AG20443 (cell line): ENCODE measurements at regions not wholly inside any gene's neighbourhood (a gene's known extent, or its start where the extent isn't known, plus 50 kb on each side); places are given as distances from the start of the nearest gene placed in this dataset.
"Not testable (repeated sequence)": the region's sequence is repeated elsewhere in the genome, so short reads cannot be mapped to it uniquely, and the experiment has no call there.

Experiments
- DNase-seq: peaks from one replicate; pipeline ENCODE4 v3.0.0; 2012; ENCODE audit warnings: low spot score, mixed read lengths

DNA sequence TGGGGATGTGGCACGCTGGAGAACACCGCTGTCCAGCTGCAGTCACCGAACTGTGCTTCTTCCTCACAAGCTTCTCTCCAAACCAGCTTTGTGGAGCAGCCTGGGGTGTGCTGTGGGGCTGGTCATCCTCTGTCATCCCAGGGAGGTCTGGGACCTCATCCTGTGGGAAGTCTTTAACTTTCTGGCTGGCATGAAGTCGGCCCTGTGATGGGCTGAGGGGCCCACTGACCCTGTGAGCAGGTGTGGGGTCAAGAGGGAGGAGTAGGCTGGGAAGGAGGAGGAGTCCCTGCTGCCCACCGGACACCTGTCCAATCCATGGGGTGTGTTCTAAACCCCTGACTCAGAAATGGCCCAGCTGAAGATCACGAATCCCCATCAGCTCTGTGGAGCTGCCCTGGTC, 136.2 kb upstream of the SHH start:
- no peak for DNase-seq

DNA sequence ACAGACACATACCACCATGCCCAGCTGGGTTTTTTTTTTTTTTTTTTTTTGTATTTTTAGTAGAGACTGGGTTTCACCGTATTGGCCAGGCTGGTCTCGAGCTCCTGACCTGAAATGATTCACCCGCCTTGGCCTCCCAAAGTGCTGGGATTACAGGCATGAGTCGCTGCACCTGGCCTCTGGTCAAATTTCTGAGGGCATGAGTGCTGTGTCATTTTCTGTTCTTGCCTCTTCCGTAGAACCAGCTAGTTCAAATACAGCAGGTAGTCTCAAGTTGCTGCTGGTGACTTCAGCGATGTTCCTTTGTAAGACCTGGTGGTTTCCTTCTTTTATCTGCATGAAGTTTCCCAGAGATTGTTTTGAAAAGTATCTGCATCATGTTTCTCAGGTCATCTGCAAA, 134.8 kb upstream of the SHH start:
- no peak for DNase-seq

DNA sequence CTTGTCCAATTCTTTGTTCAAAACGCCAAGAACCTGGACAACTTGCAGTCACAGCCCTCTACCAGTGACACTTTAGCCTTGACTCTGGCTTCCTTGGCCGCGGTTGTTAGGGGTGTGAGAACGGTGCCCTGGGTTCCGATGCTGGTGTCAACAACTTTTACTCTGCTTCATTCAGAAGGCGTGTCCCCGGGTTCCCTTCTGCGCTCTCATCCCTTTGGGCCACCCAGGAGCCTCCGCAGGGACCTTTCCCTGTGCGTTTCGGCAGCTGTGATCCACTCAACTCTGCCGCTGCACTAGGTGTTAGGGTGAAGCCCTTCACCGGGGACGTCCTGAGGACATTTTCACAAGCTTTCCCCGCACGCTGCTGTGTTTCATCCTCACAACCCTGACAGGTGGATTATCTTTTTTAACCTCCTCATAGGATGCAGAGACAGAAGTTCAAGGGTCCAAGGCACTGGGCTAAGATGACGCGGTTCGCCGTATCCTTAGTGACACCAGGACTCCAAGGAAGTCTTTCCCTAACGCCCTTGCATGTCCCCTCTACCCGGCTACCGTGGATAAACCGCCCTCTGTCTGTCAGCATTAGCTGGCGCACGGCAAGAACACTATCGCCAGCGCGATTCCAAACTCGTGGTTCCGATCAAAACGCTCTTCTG, 133.5 kb upstream of the SHH start:
- no peak for DNase-seq

DNA sequence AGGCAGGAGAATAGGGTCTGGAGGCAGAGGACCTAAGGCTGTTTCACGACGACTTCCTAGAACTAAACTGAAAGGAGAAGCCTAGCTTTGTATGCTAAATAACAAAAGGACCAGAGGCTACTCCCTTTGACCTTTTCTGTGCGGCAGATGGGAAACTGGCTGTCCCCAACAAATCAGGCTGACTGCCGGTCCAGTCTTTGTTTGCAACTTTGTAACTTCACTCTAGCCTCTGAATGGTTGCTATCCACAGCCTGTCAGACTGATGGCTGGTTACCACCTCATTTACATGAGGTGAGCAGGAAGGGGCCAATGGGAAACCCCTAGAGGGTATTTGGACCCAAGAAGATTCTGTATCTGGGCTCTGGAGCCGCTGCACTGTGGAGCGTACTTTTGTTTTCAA, 132.6 kb upstream of the SHH start:
- DNase-seq = no peak

DNA sequence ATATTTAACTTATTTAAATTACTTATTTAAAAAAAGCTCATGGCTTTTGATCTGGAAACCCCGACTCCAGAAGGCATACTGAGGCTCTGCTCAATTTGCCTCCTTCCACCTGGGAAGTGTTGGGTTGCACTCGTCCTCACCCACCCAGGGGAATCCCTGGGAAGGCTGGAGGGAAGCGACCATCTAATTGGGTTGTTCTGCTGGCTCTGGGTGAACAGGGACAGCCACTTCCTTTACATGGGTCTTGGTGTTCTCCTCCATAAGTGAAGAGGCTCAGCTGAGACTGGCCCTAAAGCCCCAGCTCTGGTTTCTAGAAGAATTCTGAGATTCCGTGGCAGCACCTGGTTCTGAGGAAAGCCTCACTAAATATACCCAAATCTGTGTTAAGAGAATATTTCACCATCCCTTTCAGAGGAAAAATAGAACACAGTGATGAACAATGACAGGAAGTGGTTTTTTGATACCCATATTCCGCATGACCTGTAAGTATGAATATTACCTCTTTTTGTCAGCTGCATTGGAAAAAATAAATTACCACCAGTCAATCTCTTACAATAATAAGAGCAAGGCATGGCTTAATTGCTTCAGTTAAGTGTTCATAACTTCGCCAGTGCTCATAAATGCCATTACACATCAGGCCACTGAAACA, 131.1 kb upstream of the SHH start:
- no peak for DNase-seq

DNA sequence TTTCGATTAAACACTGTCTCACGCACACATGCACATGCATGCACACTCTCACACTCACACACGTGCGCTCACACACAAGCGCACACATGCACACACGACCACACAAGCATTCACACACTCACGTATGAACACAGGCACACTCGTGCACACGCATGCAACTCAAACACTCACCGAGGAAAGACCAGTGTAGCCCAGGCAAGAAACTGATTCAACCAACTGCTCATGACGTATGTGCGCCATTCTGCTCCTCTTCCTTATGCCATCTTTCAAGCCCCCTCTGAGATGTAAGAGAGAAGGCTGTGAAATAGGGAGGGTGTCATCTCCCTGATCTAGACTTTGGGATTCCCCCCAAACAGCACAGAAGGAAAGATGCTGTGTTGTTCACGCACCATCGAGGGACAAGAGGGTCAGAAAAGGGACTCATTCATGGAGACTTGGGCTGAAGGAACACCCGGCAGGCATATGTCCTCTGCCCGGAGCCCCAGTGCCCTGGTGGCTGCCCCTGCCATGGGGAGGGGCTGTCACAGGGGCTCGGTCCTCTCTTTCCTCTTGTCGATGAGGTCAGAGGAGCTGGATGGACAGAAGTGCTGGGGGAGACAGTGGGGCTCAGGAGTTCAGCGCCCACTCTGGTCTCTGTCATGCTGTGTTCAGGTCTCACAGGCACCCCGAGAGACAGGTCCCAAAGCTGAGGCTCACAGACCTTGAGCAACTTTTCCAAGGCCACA, 130.1 kb upstream of the SHH start:
- DNase-seq = no peak

DNA sequence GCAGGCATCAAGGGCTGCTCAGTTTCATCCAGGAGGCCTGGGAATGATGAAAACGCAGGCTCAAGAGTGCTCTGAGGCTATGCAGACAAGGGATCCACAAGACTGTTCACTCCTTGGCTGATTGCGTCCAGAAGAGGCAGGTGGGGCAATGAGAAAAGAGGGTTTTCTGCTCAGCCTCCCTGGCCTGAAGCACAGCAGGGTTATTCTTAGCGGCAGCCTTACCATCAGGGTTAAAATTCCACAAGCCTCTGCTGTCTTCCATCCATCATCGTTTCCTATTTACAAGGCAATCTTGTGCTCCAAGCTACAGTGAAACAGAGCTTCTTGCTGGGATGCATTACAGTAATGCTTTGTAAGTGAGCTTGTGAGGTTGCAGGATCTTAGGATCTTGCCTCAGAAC, 129.4 kb upstream of the SHH start:
- DNase-seq = no peak

DNA sequence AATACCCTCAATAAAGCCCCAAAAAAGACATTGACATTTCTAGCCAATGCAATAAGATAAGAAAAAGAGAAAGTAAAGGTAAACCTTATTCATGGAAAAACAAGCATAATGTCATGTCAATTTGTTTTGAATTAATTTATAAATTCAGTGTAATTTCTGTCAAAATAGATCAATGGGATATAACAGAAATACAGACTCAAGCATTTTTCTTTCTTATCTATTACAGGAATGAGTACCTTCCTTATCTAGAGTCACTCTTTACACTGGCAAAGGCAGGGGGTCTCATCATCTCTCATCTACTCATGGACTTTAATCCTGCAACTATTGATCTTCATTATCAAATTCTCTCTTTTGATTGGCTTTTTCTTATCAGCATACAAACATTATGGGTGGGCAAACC, 127.1 kb upstream of the SHH start:
- no peak for DNase-seq

DNA sequence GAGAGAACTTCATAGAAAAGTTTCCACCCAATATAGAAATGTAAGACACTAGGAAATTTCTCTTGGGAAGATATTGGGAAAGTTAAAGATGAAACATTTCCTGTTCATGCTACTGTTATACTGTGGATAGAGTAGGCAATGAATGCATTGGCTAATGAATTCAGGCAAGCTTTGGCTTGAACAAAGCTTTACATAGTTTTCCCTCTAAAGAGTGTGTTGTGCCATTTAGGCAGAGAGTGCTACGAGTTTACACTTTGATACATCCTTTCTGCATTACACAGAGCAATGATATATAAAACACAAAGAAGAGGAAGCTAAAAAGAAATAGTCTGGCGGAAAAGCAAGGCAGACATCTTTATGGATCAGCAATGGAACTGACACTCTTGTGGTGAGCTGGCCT, 125.9 kb upstream of the SHH start:
- DNase-seq = no peak

DNA sequence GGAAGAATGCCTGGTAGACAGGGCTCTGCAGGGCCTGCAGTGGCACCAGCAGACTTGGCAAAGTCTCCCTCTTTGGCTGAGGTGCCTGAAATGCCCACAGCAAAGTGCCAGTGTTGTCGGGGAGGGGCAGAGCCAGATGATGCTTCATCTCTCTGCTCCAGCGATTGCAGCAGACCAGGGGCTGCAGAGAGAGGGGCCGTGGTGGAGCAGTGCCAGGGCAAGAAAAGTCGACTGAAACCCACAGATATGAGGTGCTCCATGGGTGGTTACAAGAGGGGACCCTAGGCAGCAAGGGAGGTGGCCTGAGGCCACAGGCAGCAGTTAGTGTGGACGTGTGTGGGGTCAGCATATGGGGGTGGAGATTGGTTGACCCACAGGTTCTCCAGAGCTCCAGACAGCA, 123.5 kb upstream of the SHH start:
- DNase-seq = no peak

DNA sequence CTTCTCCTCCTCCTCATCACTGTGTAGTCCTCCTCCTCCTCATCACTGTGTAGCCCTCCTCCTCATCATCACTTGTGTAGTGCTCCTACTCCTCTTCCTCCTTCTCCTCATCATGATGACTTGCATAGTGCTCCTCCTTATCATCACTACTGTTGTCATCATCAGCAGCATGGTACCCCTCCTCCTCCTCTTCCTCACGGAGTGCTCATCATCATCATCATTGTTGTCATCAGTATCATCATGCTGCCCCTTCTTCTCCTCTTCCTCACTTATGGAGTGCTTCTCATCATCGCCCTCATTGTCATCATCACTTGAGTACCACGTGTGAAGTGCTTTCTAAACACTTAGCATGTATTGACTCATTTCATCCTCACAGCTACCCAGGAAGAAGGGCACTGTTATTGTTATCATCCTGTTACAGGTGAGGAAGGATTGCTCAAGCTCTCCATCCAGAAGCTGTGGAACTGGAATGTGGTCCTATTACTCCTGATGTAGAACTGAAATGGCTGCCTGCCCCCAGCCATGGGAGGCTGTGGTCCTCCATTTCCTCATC, 122.8 kb upstream of the SHH start:
- no peak for DNase-seq

DNA sequence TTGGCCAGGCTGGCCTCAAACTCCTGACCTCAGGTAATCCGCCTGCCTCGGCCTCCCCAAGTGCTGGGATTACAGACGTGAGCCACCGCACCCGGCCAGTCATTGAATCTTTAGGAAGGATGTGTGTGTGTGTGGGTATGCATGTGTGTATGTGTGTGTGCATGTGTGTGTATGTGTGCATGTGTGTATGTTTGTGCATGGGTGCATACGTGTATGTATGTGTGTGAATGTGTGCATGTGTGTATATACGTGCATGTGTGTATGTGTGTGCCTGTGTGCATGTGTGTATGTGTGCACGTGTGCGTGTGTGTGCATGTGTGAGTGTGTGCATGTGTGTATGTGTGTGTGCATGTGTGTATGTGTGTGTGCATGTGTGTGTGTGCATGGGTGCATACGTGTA, 120.1 kb upstream of the SHH start:
- DNase-seq = not testable (repeated sequence)

DNA sequence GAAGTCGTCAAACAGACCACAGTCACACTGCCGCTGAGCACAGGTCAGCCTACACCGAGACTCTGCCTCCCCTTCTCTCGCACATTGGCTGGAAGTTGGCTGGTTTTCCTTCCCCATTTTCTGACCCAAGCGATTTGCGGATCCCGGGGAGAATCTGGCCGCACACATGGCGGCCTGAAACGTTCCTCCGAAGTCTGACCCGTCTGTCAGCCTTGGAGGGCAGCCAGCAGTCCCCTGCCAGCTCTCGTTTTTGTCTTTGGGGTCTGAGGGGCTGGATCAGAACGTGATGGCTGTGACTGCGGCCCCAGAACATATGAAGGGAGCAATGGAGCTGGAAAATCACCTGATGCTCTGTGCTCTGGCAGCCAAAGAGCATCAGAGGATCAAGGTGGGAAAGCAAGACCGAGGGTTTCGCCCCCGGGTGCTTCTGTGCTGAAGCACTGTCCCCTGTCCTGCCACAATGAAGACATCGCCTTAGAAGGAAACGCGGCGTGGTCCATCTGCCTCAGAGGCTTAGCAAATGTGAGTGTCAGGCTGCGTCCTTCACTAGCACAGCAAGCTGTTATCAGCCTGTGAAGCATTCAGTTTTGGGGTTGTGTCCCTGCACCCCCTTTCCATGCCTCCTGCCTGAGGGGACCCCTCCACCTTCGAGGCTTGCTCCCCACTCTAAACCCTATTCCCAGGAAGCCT, 119.3 kb upstream of the SHH start:
- no peak for DNase-seq

DNA sequence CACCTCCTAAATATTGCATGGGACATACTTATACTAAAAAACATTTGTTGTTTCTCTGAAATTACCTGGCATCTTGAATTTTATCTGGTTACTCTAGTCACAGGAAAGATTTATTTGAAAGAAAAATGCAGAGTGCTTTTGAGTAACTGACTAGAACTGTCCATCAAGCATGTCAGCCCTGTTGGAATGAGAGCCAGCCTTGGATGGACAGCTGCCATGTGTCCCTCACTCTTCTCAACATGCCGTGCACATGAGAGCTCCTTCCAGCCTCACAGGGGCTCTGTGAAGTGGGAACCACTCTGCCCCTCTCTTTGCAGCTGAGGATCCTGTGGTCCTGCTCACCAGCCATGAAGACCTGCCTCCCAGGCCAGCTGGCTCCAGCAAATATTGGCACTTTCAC, 118.3 kb upstream of the SHH start:
- no peak for DNase-seq

DNA sequence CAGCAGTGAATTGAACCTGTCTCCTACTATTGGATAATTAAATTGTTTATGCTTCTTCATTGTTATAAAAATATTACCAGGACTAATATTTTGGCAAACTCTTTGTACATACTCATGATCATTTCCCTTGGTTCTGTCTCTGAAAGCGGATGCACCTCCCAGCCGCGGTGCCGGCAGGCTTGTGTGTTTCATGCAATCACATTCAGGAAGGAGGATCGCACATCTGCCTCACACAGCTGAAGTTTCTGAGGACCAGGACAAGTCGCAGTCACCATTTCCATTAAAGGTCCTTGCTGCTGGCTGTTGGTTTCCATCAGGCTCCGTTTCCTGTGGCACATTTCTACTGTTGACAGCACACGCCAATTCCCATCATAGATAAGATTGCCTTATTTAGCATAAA, 117.8 kb upstream of the SHH start:
- DNase-seq = no peak

DNA sequence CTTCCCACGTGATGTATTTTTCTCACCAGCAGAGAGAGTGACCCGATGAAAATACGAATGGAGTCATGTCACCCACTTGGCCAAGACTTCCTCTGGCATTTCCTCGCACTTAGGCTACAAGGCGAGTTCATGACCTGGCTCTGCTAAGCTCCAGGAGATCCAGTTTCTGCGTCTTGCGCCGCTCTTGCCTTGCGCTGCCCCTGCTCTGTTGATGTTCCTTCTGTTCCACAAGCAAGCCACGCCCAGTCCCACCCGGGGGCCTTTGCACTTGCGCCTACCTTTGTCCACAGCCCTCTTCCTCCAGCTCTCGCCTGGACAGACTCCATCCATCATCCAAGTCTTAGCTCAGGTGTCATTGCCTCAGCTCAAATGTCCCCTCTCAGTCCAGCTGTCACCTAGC, 116.3 kb upstream of the SHH start:
- DNase-seq = no peak

DNA sequence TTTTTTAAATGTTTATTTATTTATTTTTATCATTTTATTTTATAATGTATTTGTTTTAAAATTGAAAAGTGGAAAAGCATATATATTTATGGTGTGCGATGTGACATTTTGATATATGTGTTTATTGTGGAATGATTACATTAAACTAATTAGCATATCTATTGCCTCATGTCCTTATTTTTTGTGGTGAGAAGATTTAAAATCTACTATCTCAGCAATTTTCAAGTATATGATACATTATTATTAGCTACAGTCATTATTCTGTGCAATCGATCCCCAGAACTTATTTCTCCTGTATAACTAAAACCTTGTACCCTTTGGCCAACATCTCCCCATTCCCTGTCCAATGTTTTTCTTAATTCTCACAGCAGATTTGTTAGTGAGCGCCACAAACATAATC, 115.6 kb upstream of the SHH start:
- DNase-seq = no peak

DNA sequence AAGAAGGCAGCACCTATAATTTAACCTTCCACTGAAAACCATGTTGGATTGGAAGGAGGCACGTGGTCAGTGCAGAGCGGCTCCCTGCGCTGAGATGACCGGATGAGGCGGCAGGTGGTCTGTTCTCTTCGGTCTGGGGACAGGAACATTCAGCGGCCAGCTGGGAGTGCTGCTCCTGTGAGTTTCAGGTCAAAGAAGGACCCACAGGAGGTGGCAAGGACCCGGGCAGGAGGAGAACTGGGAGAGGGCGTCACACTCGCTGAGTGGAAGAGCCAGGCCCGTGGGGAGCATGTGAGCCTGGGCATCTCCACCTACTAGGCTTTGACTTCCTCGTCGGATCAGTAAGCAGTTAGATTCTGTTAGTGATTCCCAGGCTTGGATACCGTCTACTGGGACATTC, 113.4 kb upstream of the SHH start:
- DNase-seq = no peak

DNA sequence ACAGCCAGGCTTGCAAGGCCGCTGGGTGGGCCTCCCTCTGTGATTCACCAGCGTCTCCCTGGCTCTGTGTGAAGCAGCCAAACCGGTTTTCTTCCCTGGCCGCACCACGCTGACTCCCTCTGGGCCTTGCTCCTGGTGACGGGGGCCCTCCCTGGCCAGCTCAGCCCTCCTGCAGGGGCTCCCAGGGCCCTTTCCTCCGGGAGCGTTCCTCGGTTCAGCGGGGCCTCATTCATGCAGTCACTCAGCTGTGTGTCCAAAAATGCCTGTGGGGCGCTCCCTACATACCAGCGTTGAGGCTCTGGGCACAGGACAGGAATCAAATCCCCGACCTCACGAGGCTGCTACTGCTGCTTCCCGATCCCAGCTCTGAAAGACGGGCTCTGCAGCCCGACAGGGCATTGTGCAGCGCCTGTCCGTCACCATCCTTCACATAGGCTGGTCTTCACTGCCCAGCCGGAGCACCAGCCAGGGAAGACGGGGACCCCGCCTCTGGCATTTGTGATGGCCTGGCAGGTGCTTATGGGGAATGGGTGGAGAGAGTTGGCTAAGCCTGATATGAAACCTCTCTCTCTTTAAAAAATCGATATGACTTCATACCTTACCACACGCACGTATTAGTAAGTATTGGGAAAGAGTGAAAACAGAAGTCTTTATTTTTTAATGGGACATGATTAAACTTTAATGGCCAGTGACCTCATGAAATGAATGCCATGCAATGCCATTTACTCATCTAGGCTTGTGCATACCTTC, 110.0 kb upstream of the SHH start:
- DNase-seq = no peak

DNA sequence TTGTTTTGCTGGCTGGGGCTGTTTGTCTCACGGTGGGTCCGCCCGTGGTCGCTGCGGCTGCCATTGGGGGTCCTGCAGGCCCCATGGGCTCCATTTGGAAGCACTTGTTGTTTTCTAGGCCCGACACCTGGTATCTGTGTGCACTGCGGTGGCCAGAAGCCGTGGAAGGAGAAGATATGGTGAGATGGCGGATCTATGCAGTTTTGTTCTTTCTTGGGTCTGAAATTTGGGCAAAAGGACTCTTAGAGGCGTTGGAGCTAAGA, 109.5 kb upstream of the SHH start:
- no peak for DNase-seq

DNA sequence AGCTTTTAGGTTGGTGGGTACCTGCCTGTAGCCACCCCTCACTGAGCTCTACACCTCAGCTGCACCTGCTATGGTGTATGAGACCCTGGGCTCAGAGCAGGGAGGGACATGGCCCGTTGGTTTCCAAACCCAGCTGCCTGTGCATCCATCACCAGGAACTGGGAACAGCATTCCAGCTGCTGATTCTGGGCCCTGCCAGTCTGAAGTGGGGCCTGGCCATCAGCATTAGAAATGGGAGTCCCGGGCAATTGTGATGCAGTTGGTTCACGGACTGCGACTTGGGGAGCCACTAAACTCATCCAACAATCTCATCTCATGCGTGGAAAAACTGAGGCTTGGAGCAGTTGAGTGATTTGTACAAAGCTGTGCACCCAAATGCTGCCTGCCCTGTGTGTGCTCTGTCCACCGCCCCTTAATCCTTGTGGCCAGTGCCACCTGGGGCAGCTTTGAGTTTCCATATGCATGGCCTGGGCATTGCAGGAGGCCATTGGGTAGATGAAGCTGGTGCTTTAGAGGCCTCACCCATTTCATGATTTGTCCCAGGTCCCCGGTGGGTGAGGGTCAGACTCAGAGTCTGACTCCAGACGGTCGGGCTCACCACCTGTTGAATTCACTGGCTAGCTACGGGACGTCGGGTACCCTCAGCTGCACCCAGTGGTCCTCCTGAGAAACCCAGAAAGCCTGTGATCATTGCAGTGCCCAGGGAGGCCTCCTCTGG, 109.0 kb upstream of the SHH start:
- no peak for DNase-seq

DNA sequence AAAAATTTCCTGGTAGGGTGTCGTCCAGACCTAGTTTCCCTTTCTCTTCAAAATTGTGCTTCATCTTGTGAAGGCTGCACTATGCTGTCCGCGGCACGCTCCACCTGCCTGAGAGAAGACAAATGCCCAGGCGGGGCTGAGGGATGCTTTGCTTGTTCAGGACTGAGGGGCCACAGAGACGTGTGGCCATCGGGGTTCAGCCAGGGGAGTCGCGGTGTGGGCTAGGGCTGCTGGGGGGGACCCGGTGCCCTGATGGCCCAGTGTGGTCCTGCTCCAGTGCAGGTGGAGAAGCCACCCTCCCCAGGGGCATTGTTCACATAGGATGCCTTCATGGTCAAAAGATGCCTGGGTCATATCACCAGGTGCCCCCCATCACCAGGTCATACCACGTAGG, 107.8 kb upstream of the SHH start:
- no peak for DNase-seq
